K562 (cell line): ENCODE measurements at regions not wholly inside any gene's neighbourhood (a gene's known extent, or its start where the extent isn't known, plus 50 kb on each side); places are given as distances from the start of the nearest gene placed in this dataset.

ENCODE experiments used
- CBX1 ChIP-seq: sonication (generic); IDR thresholded peaks from 2 replicates; pipeline ENCODE4 v1.6.1; 2016; ENCODE audit warnings: antibody characterized with exemption, low read depth, mild to moderate bottlenecking
- ETV1 ChIP-seq: fragments of 450-650 bp; conservative IDR thresholded peaks from 2 replicates; pipeline ENCODE4 v1.6.1; 2016; ENCODE audit warnings: missing genetic modification characterization, control low read depth, low read depth, missing compliant biosample characterization
- HLTF ChIP-seq: fragments of 450-650 bp; IDR thresholded peaks from 2 replicates; pipeline ENCODE4 v1.6.1; 2016
- HNRNPUL1 ChIP-seq: fragments of 200-400 bp; formaldehyde crosslinking; IDR thresholded peaks from 2 replicates; pipeline ENCODE4 v1.6.1; 2017; ENCODE audit warnings: low read length
- JUND ChIP-seq, 2 experiments: IDR thresholded peaks; 2 replicates in 1 of 2; 3 replicates in 1 of 2; pipeline ENCODE4 v1.6.1; 2011; ENCODE audit warnings: borderline replicate concordance in 2 of 2, low read depth in 2 of 2, low read length in 2 of 2, improper control_type of control experiment in 1 of 2, missing biosample characterization in 1 of 2, missing genetic modification characterization in 1 of 2, missing genetic modification reagents in 1 of 2
- KLF6 ChIP-seq: fragments of 250-450 bp; sonication (Bioruptor Pico); IDR thresholded peaks from 2 replicates; pipeline ENCODE4 v1.4.0; 2020; ENCODE audit warnings: mild to moderate bottlenecking, moderate library complexity, borderline replicate concordance
- L3MBTL2 ChIP-seq: fragments of 450-650 bp; IDR thresholded peaks from 2 replicates; pipeline ENCODE4 v1.6.1; 2016; ENCODE audit warnings: mild to moderate bottlenecking, moderate library complexity
- MBD2 ChIP-seq: sonication (generic); IDR thresholded peaks from 2 replicates; pipeline ENCODE4 v1.6.1; 2016; ENCODE audit warnings: low read depth, borderline replicate concordance
- MEF2A ChIP-seq: IDR thresholded peaks from 2 replicates; pipeline ENCODE4 v1.6.1; 2011; ENCODE audit warnings: low read depth, mild to moderate bottlenecking, low read length, moderate library complexity; ENCODE audit not compliant: control insufficient read depth
- PHF8 ChIP-seq: fragments of 200-600 bp; sonication (generic); IDR thresholded peaks from 2 replicates; pipeline ENCODE4 v1.6.1; 2012; ENCODE audit warnings: mixed run types, mild to moderate bottlenecking, inconsistent platforms, low read length, moderate library complexity, borderline replicate concordance
- RAD21 ChIP-seq, 2 experiments: fragments of 250-450 bp in 1 of 2; fragments of 450-650 bp in 1 of 2; sonication (Bioruptor Pico) in 1 of 2; formaldehyde crosslinking in 1 of 2; IDR thresholded peaks in 1 of 2; conservative IDR thresholded peaks in 1 of 2; 2 replicates each; pipeline versions ENCODE4 v1.4.0 to v1.8.0; 2020 to 2022; ENCODE audit warnings: mild to moderate bottlenecking in 2 of 2, moderate library complexity in 1 of 2
- RFX1 ChIP-seq: fragments of 450-650 bp; IDR thresholded peaks from 2 replicates; pipeline ENCODE4 v1.6.1; 2016; ENCODE audit warnings: mild to moderate bottlenecking, moderate library complexity
- RFX7 ChIP-seq: fragments of 250-450 bp; sonication (Bioruptor Pico); IDR thresholded peaks from 2 replicates; pipeline ENCODE4 v1.5.1; 2021; ENCODE audit warnings: mild to moderate bottlenecking
- SIRT6 ChIP-seq: IDR thresholded peaks from one replicate; pipeline ENCODE4 v1.6.1; 2012; ENCODE audit warnings: low read depth, mild to moderate bottlenecking, control low read depth, inconsistent platforms, low read length, moderate library complexity
- SMAD1 ChIP-seq: fragments of 150-350 bp; IDR thresholded peaks from 2 replicates; pipeline ENCODE4 v1.6.1; 2014; ENCODE audit warnings: low read length, low read depth; ENCODE audit not compliant: partially characterized antibody
- SMARCE1 ChIP-seq: fragments of 450-650 bp; IDR thresholded peaks from 2 replicates; pipeline ENCODE4 v1.7.1; 2016; ENCODE audit warnings: mild to moderate bottlenecking
- TBP ChIP-seq: optimal IDR thresholded peaks from 2 replicates; pipeline ENCODE3; 2011; ENCODE audit warnings: low read depth, low read length, improper control_type of control experiment
- TFAP4 ChIP-seq: sonication (generic); formaldehyde crosslinking; IDR thresholded peaks from 2 replicates; pipeline ENCODE4 v1.8.0; 2022; ENCODE audit warnings: missing genetic modification reagents, mild to moderate bottlenecking, moderate library complexity, borderline replicate concordance
- YBX1 ChIP-seq: fragments of 450-650 bp; IDR thresholded peaks from 2 replicates; pipeline ENCODE4 v1.7.1; 2016; ENCODE audit warnings: mild to moderate bottlenecking
- ZBTB7A ChIP-seq: IDR thresholded peaks from 2 replicates; pipeline ENCODE4 v1.6.1; 2011; ENCODE audit warnings: low read depth, mild to moderate bottlenecking, low read length, moderate library complexity, borderline replicate concordance; ENCODE audit not compliant: control insufficient read depth
- ZNF134 ChIP-seq: fragments of 250-450 bp; sonication (Bioruptor Pico); conservative IDR thresholded peaks from 2 replicates; pipeline ENCODE4 v1.4.0; 2020
- ZNF232 ChIP-seq: sonication (generic); formaldehyde crosslinking; IDR thresholded peaks from 2 replicates; pipeline ENCODE4 v1.8.0; 2022; ENCODE audit warnings: mild to moderate bottlenecking, missing genetic modification reagents
- ZNF239 ChIP-seq: fragments of 250-450 bp; sonication (Bioruptor Pico); IDR thresholded peaks from 2 replicates; pipeline ENCODE4 v1.4.0; 2020; ENCODE audit warnings: mild to moderate bottlenecking
- ZNF274 ChIP-seq: IDR thresholded peaks from 2 replicates; pipeline ENCODE4 v1.6.1; 2011; ENCODE audit warnings: low read depth, mild to moderate bottlenecking, low read length, moderate library complexity, borderline replicate concordance
- TF ChIP-seq, protein P1 (sequence below), 2 experiments: fragments of 450-650 bp; IDR thresholded peaks; 2 replicates each; pipeline ENCODE4 v1.6.1; 2016
- TF ChIP-seq, protein P2 (sequence below): fragments of 250-450 bp; sonication (Bioruptor Pico); IDR thresholded peaks from 2 replicates; pipeline ENCODE4 v1.9.0; 2021; ENCODE audit warnings: mild to moderate bottlenecking
- TF ChIP-seq, protein P3 (sequence below): fragments of 250-450 bp; sonication (Bioruptor Pico); IDR thresholded peaks from 2 replicates; pipeline ENCODE4 v1.8.0; 2022; ENCODE audit warnings: inconsistent platforms

- TF ChIP-seq TFAP4 (no peak), HNRNPUL1 (no peak), PHF8 (no peak), RFX7 (no peak), SMARCE1 (no peak), RAD21 (CRISPR knock-in tag; conservative IDR thresholded peaks at IDR 0.05 in 1 of 2, IDR thresholded peaks at IDR 0.05 in 1 of 2) (no peak), SMAD1 (no peak), ZNF274 (no peak), ZNF134 (CRISPR knock-in tag) (no peak), KLF6 (CRISPR knock-in tag) (no peak), ETV1 (tag) (no peak), RFX1 (no peak), ZNF232 (CRISPR knock-in tag) (no peak), CBX1 (no peak), HLTF (no peak), L3MBTL2 (no peak), JUND (IDR thresholded peaks at IDR 0.05; ENCODE audit: borderline replicate concordance, low read depth, low read length) (peak; percentile 66), JUND (tag; IDR thresholded peaks at IDR 0.05; ENCODE audit: borderline replicate concordance, low read depth, low read length) (no peak), TBP (peak; percentile 37), ZBTB7A (no peak), SIRT6 (no peak), ZNF239 (no peak), YBX1 (no peak), MEF2A (no peak), MBD2 (peak; percentile 39; the same call in 1 of the 2 replicates)
- TF ChIP-seq, protein P1, sequence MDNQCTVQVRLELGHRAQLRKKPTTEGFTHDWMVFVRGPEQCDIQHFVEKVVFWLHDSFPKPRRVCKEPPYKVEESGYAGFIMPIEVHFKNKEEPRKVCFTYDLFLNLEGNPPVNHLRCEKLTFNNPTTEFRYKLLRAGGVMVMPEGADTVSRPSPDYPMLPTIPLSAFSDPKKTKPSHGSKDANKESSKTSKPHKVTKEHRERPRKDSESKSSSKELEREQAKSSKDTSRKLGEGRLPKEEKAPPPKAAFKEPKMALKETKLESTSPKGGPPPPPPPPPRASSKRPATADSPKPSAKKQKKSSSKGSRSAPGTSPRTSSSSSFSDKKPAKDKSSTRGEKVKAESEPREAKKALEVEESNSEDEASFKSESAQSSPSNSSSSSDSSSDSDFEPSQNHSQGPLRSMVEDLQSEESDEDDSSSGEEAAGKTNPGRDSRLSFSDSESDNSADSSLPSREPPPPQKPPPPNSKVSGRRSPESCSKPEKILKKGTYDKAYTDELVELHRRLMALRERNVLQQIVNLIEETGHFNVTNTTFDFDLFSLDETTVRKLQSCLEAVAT (IDR thresholded peaks at IDR 0.05): no peak
- TF ChIP-seq, protein P2, sequence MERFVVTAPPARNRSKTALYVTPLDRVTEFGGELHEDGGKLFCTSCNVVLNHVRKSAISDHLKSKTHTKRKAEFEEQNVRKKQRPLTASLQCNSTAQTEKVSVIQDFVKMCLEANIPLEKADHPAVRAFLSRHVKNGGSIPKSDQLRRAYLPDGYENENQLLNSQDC: no peak
- TF ChIP-seq, protein P3, sequence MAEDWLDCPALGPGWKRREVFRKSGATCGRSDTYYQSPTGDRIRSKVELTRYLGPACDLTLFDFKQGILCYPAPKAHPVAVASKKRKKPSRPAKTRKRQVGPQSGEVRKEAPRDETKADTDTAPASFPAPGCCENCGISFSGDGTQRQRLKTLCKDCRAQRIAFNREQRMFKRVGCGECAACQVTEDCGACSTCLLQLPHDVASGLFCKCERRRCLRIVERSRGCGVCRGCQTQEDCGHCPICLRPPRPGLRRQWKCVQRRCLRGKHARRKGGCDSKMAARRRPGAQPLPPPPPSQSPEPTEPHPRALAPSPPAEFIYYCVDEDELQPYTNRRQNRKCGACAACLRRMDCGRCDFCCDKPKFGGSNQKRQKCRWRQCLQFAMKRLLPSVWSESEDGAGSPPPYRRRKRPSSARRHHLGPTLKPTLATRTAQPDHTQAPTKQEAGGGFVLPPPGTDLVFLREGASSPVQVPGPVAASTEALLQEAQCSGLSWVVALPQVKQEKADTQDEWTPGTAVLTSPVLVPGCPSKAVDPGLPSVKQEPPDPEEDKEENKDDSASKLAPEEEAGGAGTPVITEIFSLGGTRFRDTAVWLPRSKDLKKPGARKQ (CRISPR knock-in tag): no peak
Observed at GRCh38 chrX:40996886-40997530, 88.2 kb upstream of the USP9X start (continued).
